Glutamatergic neuron (in vitro differentiated cells): ENCODE measurements at regions not wholly inside any gene's neighbourhood (a gene's known extent, or its start where the extent isn't known, plus 50 kb on each side); places are given as distances from the start of the nearest gene placed in this dataset.

Experiments
- DNase-seq: peaks from one replicate; pipeline ENCODE4 v3.0.0; 2022
- H3K27ac Mint-ChIP-seq: one replicate; pipeline ENCODE4 v1.8.0; 2020; ENCODE audit warnings: mild to moderate bottlenecking, mixed read lengths, inconsistent platforms; ENCODE audit not compliant: unreplicated experiment
- H3K27me3 Mint-ChIP-seq: one replicate; pipeline ENCODE4 v1.8.0; 2020; ENCODE audit warnings: mild to moderate bottlenecking, moderate library complexity, mixed read lengths, inconsistent platforms; ENCODE audit not compliant: unreplicated experiment
- H3K36me3 Mint-ChIP-seq: one replicate; pipeline ENCODE4 v1.8.0; 2020; ENCODE audit warnings: mild to moderate bottlenecking, mixed read lengths, inconsistent platforms; ENCODE audit not compliant: unreplicated experiment
- H3K4me1 Mint-ChIP-seq: one replicate; pipeline ENCODE4 v1.8.0; 2020; ENCODE audit warnings: mild to moderate bottlenecking, low read depth, mixed read lengths, inconsistent platforms; ENCODE audit not compliant: unreplicated experiment
- H3K4me3 Mint-ChIP-seq: one replicate; pipeline ENCODE4 v1.8.0; 2020; ENCODE audit warnings: mild to moderate bottlenecking, mixed read lengths, inconsistent platforms; ENCODE audit not compliant: unreplicated experiment
- H3K9me3 Mint-ChIP-seq: one replicate; pipeline ENCODE4 v1.8.0; 2020; ENCODE audit warnings: mild to moderate bottlenecking, moderate library complexity, mixed read lengths, inconsistent platforms; ENCODE audit not compliant: unreplicated experiment
- TF ChIP-seq, protein P1 (sequence below): fragments of 200-600 bp; sonication (generic); IDR thresholded peaks from one replicate; pipeline ENCODE4 v1.5.0; 2021; ENCODE audit not compliant: partially characterized antibody, unreplicated experiment

DNA sequence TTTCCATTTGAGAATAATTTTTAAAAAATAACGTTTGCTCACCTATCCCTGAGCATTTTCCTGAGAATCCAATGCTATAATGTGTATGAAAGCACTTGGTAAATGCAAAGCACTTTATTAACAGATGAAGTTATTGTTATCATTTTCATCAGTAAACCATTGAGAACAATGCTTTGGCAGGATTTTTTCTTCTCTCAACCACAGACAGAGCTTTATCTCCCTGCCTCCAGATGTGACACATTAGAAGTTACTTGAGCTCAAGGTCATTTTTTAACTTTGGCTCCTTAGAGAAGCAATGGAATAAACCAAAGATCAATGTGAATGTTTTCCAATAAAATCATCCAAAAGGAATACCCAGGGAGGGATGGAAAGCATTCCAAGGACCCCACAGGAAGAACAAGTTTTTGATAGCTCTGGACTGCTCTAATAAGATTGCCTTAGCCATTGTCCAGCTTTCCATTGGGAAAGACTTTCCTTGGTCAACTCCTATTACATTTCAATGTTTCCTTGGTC is 118.9 kb upstream of the NT5C1B start:
- Mint-ChIP-seq H3K4me1 (no peaks in the 10 kb centered on the region), H3K27me3 (no peaks in the 10 kb centered on the region), H3K9me3 (no peaks in the 10 kb centered on the region), H3K27ac (no peak overlapping the region), H3K4me3 (no peak overlapping the region), H3K36me3 (no peaks in the 10 kb centered on the region)
- TF ChIP-seq, protein P1, sequence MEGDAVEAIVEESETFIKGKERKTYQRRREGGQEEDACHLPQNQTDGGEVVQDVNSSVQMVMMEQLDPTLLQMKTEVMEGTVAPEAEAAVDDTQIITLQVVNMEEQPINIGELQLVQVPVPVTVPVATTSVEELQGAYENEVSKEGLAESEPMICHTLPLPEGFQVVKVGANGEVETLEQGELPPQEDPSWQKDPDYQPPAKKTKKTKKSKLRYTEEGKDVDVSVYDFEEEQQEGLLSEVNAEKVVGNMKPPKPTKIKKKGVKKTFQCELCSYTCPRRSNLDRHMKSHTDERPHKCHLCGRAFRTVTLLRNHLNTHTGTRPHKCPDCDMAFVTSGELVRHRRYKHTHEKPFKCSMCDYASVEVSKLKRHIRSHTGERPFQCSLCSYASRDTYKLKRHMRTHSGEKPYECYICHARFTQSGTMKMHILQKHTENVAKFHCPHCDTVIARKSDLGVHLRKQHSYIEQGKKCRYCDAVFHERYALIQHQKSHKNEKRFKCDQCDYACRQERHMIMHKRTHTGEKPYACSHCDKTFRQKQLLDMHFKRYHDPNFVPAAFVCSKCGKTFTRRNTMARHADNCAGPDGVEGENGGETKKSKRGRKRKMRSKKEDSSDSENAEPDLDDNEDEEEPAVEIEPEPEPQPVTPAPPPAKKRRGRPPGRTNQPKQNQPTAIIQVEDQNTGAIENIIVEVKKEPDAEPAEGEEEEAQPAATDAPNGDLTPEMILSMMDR, result no peak
- no peak for DNase-seq

DNA sequence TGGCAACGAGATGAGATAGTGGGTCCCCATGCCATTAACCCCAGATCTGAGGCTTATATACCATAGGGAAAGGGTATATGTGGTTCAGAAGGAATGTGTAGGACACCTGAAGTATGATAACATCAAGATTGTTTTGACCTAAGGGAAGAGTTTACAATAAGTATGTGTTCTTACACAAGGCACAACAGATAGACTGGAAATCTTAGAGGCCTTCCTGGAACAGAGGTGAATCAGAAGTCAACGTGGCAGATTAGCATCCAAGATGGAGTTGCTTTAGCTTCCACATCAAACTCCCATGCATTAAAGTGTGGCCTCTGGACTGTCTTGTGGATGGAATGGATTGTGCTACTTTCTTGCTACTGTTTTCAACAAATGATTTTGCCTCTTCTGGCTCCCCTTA is 116.6 kb upstream of the NT5C1B start:
- no peak for DNase-seq
- Mint-ChIP-seq H3K9me3 (no peaks in the 10 kb centered on the region), H3K27me3 (no peaks in the 10 kb centered on the region), H3K4me1 (no peaks in the 10 kb centered on the region), H3K27ac (no peak overlapping the region), H3K36me3 (no peaks in the 10 kb centered on the region), H3K4me3 (no peak overlapping the region)
- TF ChIP-seq, protein P1, result no peak

- Mint-ChIP-seq H3K27me3 (no peaks in the 10 kb centered on the region), H3K9me3 (no peaks in the 10 kb centered on the region), H3K36me3 (no peaks in the 10 kb centered on the region), H3K27ac (no peak overlapping the region), H3K4me1 (no peaks in the 10 kb centered on the region), H3K4me3 (no peak overlapping the region)
- DNase-seq, result no peak
- TF ChIP-seq, protein P1, result no peak
Observed at GRCh38 chr2:18704276-18704675, 114.9 kb upstream of the NT5C1B start.

- no peaks in the 10 kb centered on the region for H3K4me1 Mint-ChIP-seq
- DNase-seq, result no peak
- no peak overlapping the region for H3K27ac Mint-ChIP-seq
- no peaks in the 10 kb centered on the region for H3K9me3 Mint-ChIP-seq
- no peaks in the 10 kb centered on the region for H3K27me3 Mint-ChIP-seq
- no peak overlapping the region for H3K4me3 Mint-ChIP-seq
- TF ChIP-seq, protein P1, result no peak
- H3K36me3 Mint-ChIP-seq, result no peaks in the 10 kb centered on the region
Observed at GRCh38 chr2:18703555-18703954, 114.2 kb upstream of the NT5C1B start.

DNA sequence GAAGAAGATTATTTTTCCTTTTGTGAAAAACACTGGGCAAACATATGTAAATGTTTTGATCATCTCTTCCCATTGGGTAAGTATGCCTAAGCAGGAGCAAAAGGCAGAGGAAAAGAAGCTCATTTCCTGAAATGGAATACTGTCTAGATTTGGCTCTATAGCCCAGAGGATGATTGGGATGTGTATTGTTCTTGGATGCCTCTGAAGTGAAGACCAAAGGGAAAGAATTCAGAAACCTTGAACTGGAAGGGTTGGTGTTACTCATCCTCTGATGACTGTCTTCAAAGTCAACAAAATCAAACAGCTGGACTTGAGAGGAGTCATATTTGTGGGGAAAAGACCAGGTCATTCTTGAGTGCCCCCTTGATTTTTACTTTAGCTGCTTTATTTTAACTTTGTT is 112.6 kb upstream of the NT5C1B start:
- Mint-ChIP-seq H3K4me3 (no peak overlapping the region), H3K4me1 (no peaks in the 10 kb centered on the region)
- DNase-seq, result no peak

More for the DNA sequence above, 112.6 kb upstream of the NT5C1B start:
- Mint-ChIP-seq H3K27ac (no peak overlapping the region), H3K27me3 (no peaks in the 10 kb centered on the region), H3K9me3 (no peaks in the 10 kb centered on the region), H3K36me3 (no peaks in the 10 kb centered on the region)
- TF ChIP-seq, protein P1, result no peak
